Stimulated activated effector memory CD8-positive, alpha-beta T cell treated with anti-CD3 and anti-CD28 coated beads, Interleukin-12 subunit alpha, Interleukin-12 subunit beta, amount 100 ng/mL, for 72 hours (primary cell): ENCODE measurements at regions not wholly inside any gene's neighbourhood (a gene's known extent, or its start where the extent isn't known, plus 50 kb on each side); places are given as distances from the start of the nearest gene placed in this dataset.

Source experiments
- ATAC-seq: fragments of 150-1000 bp; cut with Tn5 transposase; 2 replicates; pipeline ENCODE4 v1.10.0; 2021
- DNase-seq, 2 donors: peaks; one replicate each; pipeline ENCODE4 v3.0.0; 2021 to 2022; ENCODE audit warnings: low spot score in 2 of 2
- H3K27ac Mint-ChIP-seq: one replicate; pipeline ENCODE4 v1.8.0; 2022; ENCODE audit warnings: mild to moderate bottlenecking, mixed read lengths
- H3K36me3 Mint-ChIP-seq: one replicate; pipeline ENCODE4 v1.8.0; 2022; ENCODE audit warnings: mild to moderate bottlenecking, mixed read lengths
- H3K4me1 Mint-ChIP-seq: one replicate; pipeline ENCODE4 v1.8.0; 2022; ENCODE audit warnings: mixed read lengths
- H3K4me3 Mint-ChIP-seq: one replicate; pipeline ENCODE4 v1.8.0; 2022; ENCODE audit warnings: mild to moderate bottlenecking, mixed read lengths
- H3K9me3 Mint-ChIP-seq: one replicate; pipeline ENCODE4 v1.8.0; 2022; ENCODE audit warnings: mixed read lengths

- DNase-seq (no peak), ATAC-seq (no peak)
- Mint-ChIP-seq H3K36me3 (no peaks in the 10 kb centered on the region), H3K9me3 (peaks cover 4% of the 10 kb centered on the region), H3K4me1 (no peaks in the 10 kb centered on the region), H3K27ac (no peak overlapping the region), H3K4me3 (no peak overlapping the region)
Measured at GRCh38 chr11:44507896-44508445, 57.5 kb upstream of the CD82 start.

GRCh38 chr11:44509296-44509695, 56.2 kb upstream of the CD82 start:
- Mint-ChIP-seq H3K9me3 (peaks cover 4% of the 10 kb centered on the region), H3K4me3 (no peak overlapping the region), H3K36me3 (no peaks in the 10 kb centered on the region), H3K4me1 (no peaks in the 10 kb centered on the region), H3K27ac (no peak overlapping the region)
- ATAC-seq (no peak), DNase-seq (no peak)

- H3K9me3 Mint-ChIP-seq, result peaks cover 4% of the 10 kb centered on the region
- DNase-seq (no peak), ATAC-seq (no peak)
- no peaks in the 10 kb centered on the region for H3K36me3 Mint-ChIP-seq
- H3K27ac Mint-ChIP-seq, result no peak overlapping the region
- no peak overlapping the region for H3K4me3 Mint-ChIP-seq
- H3K4me1 Mint-ChIP-seq, result no peaks in the 10 kb centered on the region
Measured at GRCh38 chr11:44510372-44510771, 55.1 kb upstream of the CD82 start.

- DNase-seq (no peak), ATAC-seq (no peak)
- Mint-ChIP-seq H3K9me3 (no peaks in the 10 kb centered on the region), H3K4me3 (no peak overlapping the region), H3K36me3 (no peaks in the 10 kb centered on the region), H3K27ac (no peak overlapping the region), H3K4me1 (no peaks in the 10 kb centered on the region)
Measured at GRCh38 chr11:44512818-44513217, 52.6 kb upstream of the CD82 start.

- Mint-ChIP-seq H3K27ac (no peak overlapping the region), H3K36me3 (no peaks in the 10 kb centered on the region), H3K9me3 (no peaks in the 10 kb centered on the region), H3K4me1 (no peaks in the 10 kb centered on the region), H3K4me3 (no peak overlapping the region)
- no peak for DNase-seq
- ATAC-seq, result no peak
Measured at GRCh38 chr11:44515048-44515447, 50.4 kb upstream of the CD82 start.
